Stomach (tissue), 4 donors: ENCODE measurements at regions not wholly inside any gene's neighbourhood (a gene's known extent, or its start where the extent isn't known, plus 50 kb on each side); places are given as distances from the start of the nearest gene placed in this dataset.

Experiments
- POLR2A ChIP-seq, 4 donors: fragments of 450-650 bp; IDR thresholded peaks; one replicate each; pipeline ENCODE4 v1.6.1; 2016; ENCODE audit warnings: antibody characterized with exemption in 4 of 4, control low read depth in 2 of 4, mild to moderate bottlenecking in 1 of 4, moderate library complexity in 1 of 4
- TF ChIP-seq, protein P1 (sequence below), 7 experiments: fragments of 450-650 bp in 4 of 7; fragments of 200-600 bp in 3 of 7; sonication (generic) in 3 of 7; IDR thresholded peaks; one replicate each; pipeline ENCODE4 v1.5.1; 2016 to 2019; ENCODE audit warnings: antibody characterized with exemption in 7 of 7, control low read depth in 2 of 7, mild to moderate bottlenecking in 1 of 7

DNA sequence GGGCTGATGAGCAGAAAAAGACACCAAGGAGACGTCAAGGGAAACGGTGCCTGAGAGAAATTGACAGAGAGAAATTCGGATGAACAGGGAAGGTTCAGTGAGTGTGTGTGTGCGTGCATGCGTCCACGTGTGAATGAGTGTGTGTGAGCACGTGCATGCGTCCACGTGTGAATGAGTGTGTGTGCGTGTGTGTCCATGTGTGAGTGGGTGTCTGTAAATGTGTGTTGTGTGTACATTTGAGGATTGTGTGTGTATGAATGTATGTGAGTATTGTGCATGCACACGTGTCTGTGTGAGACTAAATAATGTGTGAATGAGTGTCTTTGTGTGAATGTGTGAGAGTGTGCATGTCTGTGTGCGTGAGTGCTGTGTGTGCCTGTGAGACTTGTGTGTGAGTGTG is 137.4 kb upstream of the MED13L start:
- TF ChIP-seq, protein P1, sequence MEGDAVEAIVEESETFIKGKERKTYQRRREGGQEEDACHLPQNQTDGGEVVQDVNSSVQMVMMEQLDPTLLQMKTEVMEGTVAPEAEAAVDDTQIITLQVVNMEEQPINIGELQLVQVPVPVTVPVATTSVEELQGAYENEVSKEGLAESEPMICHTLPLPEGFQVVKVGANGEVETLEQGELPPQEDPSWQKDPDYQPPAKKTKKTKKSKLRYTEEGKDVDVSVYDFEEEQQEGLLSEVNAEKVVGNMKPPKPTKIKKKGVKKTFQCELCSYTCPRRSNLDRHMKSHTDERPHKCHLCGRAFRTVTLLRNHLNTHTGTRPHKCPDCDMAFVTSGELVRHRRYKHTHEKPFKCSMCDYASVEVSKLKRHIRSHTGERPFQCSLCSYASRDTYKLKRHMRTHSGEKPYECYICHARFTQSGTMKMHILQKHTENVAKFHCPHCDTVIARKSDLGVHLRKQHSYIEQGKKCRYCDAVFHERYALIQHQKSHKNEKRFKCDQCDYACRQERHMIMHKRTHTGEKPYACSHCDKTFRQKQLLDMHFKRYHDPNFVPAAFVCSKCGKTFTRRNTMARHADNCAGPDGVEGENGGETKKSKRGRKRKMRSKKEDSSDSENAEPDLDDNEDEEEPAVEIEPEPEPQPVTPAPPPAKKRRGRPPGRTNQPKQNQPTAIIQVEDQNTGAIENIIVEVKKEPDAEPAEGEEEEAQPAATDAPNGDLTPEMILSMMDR (IDR thresholded peaks at IDR 0.05), result no peak
- no peak for TF ChIP-seq POLR2A (IDR thresholded peaks at IDR 0.05)
